CD1c-positive myeloid dendritic cell (primary cell): ENCODE measurements at regions not wholly inside any gene's neighbourhood (a gene's known extent, or its start where the extent isn't known, plus 50 kb on each side); places are given as distances from the start of the nearest gene placed in this dataset.

Experiments
- DNase-seq: peaks from one replicate; pipeline ENCODE4 v3.0.0-alpha.2; 2016; ENCODE audit errors: extremely low spot score

GRCh38 chr5:12358371-12359090 lies 454.3 kb upstream of the CTNND2 start:
- DNase-seq: no peak

GRCh38 chr5:12357626-12358025 lies 453.4 kb upstream of the CTNND2 start:
- no peak for DNase-seq

GRCh38 chr5:12354686-12355085 lies 450.4 kb upstream of the CTNND2 start:
- DNase-seq: no peak

- no peak for DNase-seq
Observed at GRCh38 chr5:12343558-12343957, 439.3 kb upstream of the CTNND2 start.

GRCh38 chr5:12335938-12336337 lies 431.7 kb upstream of the CTNND2 start:
- DNase-seq: no peak

GRCh38 chr5:12332480-12332879 lies 428.2 kb upstream of the CTNND2 start:
- no peak for DNase-seq

- DNase-seq: no peak
Observed at GRCh38 chr5:12330993-12331588, 426.8 kb upstream of the CTNND2 start.

GRCh38 chr5:12330381-12330780 lies 426.1 kb upstream of the CTNND2 start:
- DNase-seq: no peak

GRCh38 chr5:12323637-12324229 lies 419.5 kb upstream of the CTNND2 start:
- no peak for DNase-seq

GRCh38 chr5:12322042-12322441 lies 417.8 kb upstream of the CTNND2 start:
- no peak for DNase-seq

GRCh38 chr5:12320331-12320730 lies 416.1 kb upstream of the CTNND2 start:
- no peak for DNase-seq

GRCh38 chr5:12316812-12317211 lies 412.6 kb upstream of the CTNND2 start:
- DNase-seq: no peak

- no peak for DNase-seq
Observed at GRCh38 chr5:12315461-12315860, 411.2 kb upstream of the CTNND2 start.

GRCh38 chr5:12313602-12314001 lies 409.4 kb upstream of the CTNND2 start:
- no peak for DNase-seq

GRCh38 chr5:12312343-12312742 lies 408.1 kb upstream of the CTNND2 start:
- no peak for DNase-seq

- DNase-seq: no peak
Observed at GRCh38 chr5:12294151-12294550, 389.9 kb upstream of the CTNND2 start.

GRCh38 chr5:12292610-12293204 lies 388.5 kb upstream of the CTNND2 start:
- DNase-seq: no peak

GRCh38 chr5:12284604-12285003 lies 380.4 kb upstream of the CTNND2 start:
- DNase-seq: no peak

GRCh38 chr5:12277504-12278192 lies 373.4 kb upstream of the CTNND2 start:
- no peak for DNase-seq

GRCh38 chr5:12274236-12274635 lies 370.0 kb upstream of the CTNND2 start:
- DNase-seq: no peak

GRCh38 chr5:12272389-12272788 lies 368.1 kb upstream of the CTNND2 start:
- DNase-seq: no peak

- no peak for DNase-seq
Observed at GRCh38 chr5:12270914-12271313, 366.7 kb upstream of the CTNND2 start.
